GM20000 (cell line): ENCODE measurements at regions not wholly inside any gene's neighbourhood (a gene's known extent, or its start where the extent isn't known, plus 50 kb on each side); places are given as distances from the start of the nearest gene placed in this dataset.

Experiments used
- DNase-seq: peaks from one replicate; pipeline ENCODE4 v3.0.0; 2012; ENCODE audit warnings: low spot score
- TF ChIP-seq, protein P1 (sequence below): IDR thresholded peaks from 2 replicates; pipeline ENCODE4 v1.5.1; 2012; ENCODE audit warnings: mild to moderate bottlenecking, control low read depth; ENCODE audit errors: extremely low read depth, missing control alignments

DNA sequence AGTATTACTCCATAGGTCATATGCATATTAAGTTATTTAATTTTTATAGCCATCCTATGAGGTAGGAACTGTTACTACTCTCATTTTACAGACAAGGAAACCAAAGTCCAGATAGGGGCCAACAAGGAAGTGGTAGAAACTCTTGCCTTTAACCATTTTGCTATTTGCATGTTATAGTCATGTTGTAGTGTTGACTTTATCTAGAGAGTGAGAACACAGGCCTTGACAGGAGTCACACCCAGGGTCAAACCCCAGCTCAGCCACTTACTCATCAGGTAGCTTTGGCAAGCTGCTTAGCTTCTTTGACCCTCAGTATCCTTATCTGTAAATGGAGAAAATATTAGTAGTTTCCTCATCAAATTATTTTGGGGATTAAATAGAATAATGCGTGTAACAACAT, 156.2 kb downstream of the CAND1 start:
- no peak for DNase-seq

DNA sequence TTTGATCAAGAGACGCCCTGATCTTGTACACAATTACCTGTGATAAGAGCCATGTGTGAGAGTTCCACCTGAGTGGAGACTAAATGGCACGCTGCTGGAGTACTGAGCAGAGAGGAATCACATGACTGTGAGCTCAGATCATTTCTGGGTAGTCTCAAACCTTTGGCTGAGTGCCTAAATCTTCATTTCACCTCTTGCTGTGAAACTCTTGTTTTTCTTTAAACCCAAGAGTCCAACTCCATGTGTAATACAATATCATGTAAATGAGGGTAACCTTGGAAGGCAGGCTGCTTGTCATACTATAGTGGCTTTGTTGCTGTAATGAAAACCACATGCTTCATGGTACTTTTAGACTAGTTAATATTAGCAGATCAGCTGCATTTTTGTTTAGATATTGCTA, 156.9 kb downstream of the CAND1 start:
- DNase-seq, result no peak
- TF ChIP-seq, protein P1, sequence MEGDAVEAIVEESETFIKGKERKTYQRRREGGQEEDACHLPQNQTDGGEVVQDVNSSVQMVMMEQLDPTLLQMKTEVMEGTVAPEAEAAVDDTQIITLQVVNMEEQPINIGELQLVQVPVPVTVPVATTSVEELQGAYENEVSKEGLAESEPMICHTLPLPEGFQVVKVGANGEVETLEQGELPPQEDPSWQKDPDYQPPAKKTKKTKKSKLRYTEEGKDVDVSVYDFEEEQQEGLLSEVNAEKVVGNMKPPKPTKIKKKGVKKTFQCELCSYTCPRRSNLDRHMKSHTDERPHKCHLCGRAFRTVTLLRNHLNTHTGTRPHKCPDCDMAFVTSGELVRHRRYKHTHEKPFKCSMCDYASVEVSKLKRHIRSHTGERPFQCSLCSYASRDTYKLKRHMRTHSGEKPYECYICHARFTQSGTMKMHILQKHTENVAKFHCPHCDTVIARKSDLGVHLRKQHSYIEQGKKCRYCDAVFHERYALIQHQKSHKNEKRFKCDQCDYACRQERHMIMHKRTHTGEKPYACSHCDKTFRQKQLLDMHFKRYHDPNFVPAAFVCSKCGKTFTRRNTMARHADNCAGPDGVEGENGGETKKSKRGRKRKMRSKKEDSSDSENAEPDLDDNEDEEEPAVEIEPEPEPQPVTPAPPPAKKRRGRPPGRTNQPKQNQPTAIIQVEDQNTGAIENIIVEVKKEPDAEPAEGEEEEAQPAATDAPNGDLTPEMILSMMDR, result no peak

More for the DNA sequence above, 156.2 kb downstream of the CAND1 start:
- TF ChIP-seq, protein P1, result no peak

DNA sequence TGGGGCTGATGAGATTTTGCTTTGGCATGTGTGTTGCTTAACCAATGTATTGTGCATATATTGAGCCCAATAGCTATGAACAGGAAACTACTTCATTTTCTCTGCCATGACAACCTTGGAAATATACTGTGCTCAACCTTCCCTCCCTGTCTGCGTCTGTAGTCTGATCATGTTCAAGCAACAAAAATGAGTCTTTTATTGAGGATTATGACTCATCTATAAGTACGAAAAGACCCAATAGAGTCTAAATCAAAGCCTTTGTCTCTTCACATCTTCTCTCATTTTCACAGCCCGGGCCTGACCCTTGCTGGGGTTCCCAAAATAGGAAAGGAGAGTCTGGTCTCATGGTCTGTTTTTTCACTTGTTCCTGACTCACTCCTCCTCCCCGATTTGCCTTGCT, 158.2 kb downstream of the CAND1 start:
- DNase-seq, result no peak
- TF ChIP-seq, protein P1, result no peak

DNA sequence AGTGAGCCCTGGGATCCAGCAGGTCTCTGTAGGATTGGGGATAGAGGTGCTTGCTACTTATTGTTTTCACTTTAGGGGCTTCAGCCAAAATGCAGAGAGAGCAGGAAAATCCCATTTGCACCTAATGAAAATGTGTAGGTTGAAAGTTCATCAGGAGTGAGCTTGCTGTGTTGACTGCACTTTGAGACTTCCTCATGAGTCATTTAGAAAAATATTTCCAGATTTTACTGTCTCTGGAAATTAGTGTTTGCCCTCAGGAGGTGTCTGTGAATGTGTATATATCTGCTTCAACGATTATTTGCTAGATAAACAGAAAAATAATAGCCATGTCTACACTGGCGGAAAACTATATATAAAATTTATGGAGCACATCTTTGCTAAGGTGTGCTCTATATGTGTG, 159.3 kb downstream of the CAND1 start:
- TF ChIP-seq, protein P1, result no peak
- DNase-seq, result no peak

DNA sequence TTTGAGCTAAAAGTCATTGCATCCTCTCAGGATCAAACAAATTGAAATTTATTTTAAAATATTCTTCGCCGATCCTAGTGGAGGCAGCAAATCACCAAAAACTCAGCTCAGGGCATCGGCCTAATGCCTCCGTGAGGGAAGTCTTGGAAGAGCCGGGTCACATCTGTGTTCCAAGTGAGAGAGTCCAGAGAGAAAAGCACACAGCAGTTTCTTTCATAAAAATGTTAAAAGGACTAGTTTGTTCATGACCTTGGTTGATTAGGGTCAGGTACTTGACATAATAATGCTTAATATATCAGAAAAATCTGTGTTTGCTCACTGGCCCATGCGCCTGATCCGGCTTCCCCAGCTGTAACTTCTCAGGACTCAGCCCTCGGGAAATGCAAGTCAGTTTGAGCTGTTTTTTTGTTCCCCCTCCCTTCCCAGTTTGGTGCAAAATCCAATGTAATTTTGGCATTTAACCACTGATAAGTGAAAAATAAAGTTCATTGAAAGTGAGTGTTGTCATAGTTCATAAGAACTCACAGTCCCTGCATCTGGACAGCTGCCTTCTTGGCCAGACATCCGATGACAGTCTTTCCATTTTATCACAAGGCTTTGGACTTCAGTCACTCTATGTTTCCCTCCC, 161.7 kb downstream of the CAND1 start:
- no peak for DNase-seq
- TF ChIP-seq, protein P1, result no peak

DNA sequence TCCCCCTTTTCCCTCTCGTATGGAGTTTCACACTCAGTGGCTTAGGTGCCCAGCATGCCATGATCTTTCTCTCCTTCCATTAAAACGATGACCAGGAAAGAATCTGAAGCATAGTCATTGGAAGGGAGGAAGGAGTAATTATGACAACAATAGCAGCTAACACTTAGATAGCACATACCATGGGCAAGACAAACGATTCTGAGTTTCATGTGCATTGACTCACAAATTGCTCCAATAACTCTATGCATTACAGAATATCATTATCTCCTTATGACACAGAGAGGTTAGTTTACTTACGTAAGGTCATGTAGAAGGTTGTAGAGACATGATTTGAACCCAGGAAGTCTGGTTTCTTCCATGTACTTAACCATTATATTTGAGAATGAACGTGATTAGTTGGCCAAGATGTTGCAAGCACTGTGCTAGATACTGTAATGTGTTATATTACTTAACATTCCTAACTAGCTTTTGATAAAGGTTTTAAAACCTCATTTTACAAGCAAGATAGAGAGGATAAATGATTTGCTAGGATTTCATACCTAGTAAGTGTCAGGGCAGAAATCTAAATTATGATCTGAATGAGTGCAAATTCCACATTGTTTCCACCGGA, 162.4 kb downstream of the CAND1 start:
- TF ChIP-seq, protein P1, result no peak
- no peak for DNase-seq

DNA sequence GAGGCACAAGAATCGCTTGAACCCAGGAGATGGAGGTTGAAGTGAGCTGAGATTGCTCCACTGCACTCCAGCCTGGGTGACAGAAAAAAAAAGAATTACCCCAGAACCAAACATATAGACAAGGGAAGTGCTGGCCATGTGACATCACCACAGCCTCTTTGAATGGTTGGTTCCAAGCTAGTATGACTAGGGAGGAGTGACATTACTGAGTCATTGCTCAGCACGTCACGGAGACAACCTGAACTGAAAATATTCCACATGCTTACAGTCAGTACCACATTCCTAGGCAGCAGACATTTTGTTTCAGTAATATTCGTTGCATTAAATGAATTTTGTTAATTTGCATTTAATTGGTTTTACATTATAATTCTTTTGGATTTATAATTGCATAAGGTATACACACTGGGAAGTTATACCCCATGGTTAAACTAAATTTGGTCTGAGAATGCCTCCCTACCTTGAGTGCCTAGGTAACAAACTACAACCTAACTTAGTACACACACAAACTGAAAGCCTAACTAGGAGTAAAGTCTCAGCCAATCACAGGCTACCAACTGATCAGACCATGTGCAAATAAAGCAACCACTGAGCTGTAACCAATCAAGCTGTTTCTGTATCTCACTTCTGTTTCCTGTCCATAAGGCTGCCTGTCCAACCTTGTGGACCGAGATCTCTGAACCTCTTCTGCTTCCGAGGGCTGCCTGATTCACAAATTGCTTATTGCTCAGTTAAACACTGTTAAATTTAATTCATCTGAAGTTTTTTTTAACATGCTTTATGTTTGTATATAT, 164.4 kb downstream of the CAND1 start:
- DNase-seq, result no peak
- TF ChIP-seq, protein P1, result no peak
